Thymus (tissue), 11 donors: ENCODE measurements at regions not wholly inside any gene's neighbourhood (a gene's known extent, or its start where the extent isn't known, plus 50 kb on each side); places are given as distances from the start of the nearest gene placed in this dataset.

Experiments
- DNase-seq, 9 donors: peaks; one replicate each; pipeline ENCODE4 v3.0.0-alpha.2; 2013; ENCODE audit warnings: low spot score in 9 of 9, low read depth in 6 of 9, missing footprints in 1 of 9
- H3K27ac ChIP-seq, 2 donors: one replicate each; pipeline ENCODE4 v1.5.1; 2013; ENCODE audit warnings: control low read depth in 1 of 2, low read depth in 1 of 2, low read length in 1 of 2, mild to moderate bottlenecking in 1 of 2, moderate library complexity in 1 of 2
- H3K27me3 ChIP-seq, 2 donors: one replicate each; pipeline ENCODE4 v1.5.1; 2013; ENCODE audit warnings: low read length in 1 of 2; ENCODE audit not compliant: control insufficient read depth in 2 of 2, insufficient read depth in 1 of 2
- H3K36me3 ChIP-seq, 2 donors: one replicate each; pipeline ENCODE4 v1.5.1; 2013; ENCODE audit warnings: low read length in 1 of 2, mild to moderate bottlenecking in 1 of 2, moderate library complexity in 1 of 2; ENCODE audit not compliant: control insufficient read depth in 2 of 2, insufficient read depth in 2 of 2
- H3K4me1 ChIP-seq, 2 donors: one replicate each; pipeline ENCODE4 v1.5.1; 2013; ENCODE audit warnings: low read length in 2 of 2; ENCODE audit not compliant: control insufficient read depth in 2 of 2, insufficient read depth in 2 of 2
- H3K4me3 ChIP-seq, 2 donors: one replicate each; pipeline ENCODE4 v1.5.1; 2013; ENCODE audit warnings: low read length in 2 of 2, control low read depth in 1 of 2, mild to moderate bottlenecking in 1 of 2
- H3K9me3 ChIP-seq, 2 donors: one replicate each; pipeline ENCODE4 v1.5.1; 2013; ENCODE audit warnings: low read length in 1 of 2, mild to moderate bottlenecking in 1 of 2; ENCODE audit not compliant: control insufficient read depth in 2 of 2, insufficient read depth in 1 of 2
- WGBS: extraction: QIAGEN DNeasy Blood & Tissue Kit; methylation state at CpG from one replicate; pipeline ENCODE4 v1.1.7; 2013; 5-methylcytosine and 5-hydroxymethylcytosine counted together
- donor health status: healthy.

DNA sequence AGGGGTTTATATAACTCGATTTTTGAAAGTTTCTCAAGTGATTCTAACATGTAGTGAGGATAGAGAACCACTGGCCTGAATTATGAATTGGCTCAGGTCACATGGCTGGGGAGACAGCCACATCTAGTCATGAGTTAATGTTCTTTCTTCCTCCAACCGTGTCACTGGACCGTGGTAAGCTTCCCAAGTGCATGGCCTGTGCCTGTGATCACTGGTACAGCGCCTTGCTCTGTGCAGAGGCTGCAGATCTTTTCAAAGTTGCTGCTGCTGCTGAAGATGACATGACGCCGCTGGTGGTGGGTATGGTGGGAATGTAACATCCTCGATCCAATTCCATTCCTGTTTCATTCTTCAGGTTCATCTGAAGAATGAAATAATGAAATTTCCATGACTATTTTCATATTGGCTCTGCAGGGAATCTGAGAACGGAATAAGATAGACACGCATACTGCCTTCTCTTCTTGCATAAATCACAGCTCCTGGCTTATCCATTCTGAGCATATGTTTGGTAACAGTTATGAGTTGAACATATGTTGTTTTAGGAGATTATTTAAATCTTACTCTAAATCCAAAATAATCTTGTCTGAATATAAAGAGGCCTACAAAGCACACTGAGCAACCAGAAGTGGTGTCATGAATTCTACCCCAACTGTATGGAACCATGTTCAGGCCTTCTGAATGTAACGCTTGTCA is 100.5 kb upstream of the THSD7B start:
- Histone ChIP-seq H3K27me3 (no peaks in the 10 kb centered on the region), H3K9me3 (no peaks in the 10 kb centered on the region), H3K4me3 (no peak overlapping the region), H3K4me1 (no peaks in the 10 kb centered on the region), H3K36me3 (no peaks in the 10 kb centered on the region), H3K27ac (no peak overlapping the region)
- WGBS, result 87% methylated on average over 10 of the region's 10 CpGs
- DNase-seq, result no peak

DNA sequence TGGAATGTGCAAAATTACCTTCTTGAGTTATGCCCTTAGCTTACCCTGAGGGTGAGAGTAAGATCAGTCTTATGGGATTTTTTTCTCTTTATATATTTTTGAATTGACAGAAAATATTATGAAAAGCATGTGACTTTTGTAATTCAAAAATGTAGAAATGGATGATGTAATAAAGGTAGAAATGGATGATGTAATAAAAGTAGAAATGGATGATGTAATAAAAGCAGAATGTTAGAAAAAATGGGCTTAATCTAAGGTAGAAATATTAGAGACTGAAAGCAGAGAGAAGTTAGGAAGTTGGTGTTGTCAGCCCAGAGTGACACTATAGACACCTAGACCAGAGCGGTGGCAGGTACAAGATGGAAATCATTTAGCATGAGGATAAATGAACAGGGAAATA is 107.1 kb upstream of the THSD7B start:
- DNase-seq, result no peak
- Histone ChIP-seq H3K4me3 (no peak overlapping the region), H3K27ac (no peak overlapping the region), H3K27me3 (no peaks in the 10 kb centered on the region), H3K36me3 (no peaks in the 10 kb centered on the region), H3K4me1 (no peaks in the 10 kb centered on the region), H3K9me3 (no peaks in the 10 kb centered on the region)
- 96% methylated on average over 1 of the region's 1 CpG for WGBS

DNA sequence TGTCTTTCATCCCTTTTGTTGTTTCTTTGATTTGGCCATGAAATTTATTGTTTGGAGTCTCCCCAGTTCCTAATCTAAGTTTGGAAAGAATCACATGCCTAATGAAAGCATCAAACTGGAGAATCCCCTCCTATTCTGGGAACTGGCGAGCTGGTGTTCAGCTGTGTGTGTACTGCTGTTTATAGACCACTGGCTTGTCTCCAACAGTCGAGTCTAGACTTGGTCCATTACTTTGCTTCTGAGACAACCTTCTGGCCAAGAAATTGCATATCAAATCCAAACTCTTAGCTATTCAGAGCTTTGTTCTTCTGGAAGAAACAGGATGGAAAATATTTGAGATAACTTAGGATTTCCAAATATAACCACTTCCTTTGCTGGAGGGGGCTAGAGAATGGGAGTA is 111.5 kb upstream of the THSD7B start:
- H3K27me3 ChIP-seq, result no peaks in the 10 kb centered on the region
- peak overlapping the region in 1 of 2 donors; percentile 53 for H3K27ac ChIP-seq
- no peaks in the 10 kb centered on the region for H3K36me3 ChIP-seq
- H3K4me3 ChIP-seq, result no peak overlapping the region
- WGBS, result 73% methylated on average over 2 of the region's 2 CpGs
- no peaks in the 10 kb centered on the region for H3K9me3 ChIP-seq
- no peaks in the 10 kb centered on the region for H3K4me1 ChIP-seq
- DNase-seq, result peak in 4 of 9 donors; percentile 2 to 24 (median 6)

DNA sequence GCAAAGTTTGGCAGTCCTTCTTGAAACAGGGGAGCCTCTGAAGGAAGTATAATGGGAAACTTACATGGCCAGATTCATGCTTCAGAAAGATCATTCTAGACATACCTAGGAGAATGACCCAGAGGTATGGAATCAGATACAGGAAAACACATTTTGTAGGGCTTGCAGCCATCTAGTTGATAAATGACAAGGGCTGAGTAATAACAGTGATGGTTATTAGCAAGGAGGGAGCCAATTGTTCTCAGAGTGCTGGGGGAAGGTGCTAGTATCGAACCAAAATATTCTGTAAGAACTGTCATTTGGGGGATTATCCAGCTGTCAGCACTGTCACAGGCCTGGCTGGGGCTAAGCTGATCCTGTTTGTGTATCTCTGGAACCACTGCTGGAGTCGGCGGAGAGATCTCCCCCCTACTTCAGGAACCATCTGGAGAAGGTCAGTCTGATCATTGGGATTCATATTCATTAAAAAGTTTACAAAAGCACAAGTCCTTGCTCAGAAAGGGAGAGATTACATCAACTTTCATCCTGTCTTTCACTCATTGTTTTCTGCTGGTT is 113.8 kb upstream of the THSD7B start:
- 92% methylated on average over 3 of the region's 3 CpGs for WGBS
- no peak overlapping the region for H3K4me3 ChIP-seq
- H3K4me1 ChIP-seq, result no peaks in the 10 kb centered on the region
- H3K27ac ChIP-seq, result no peak overlapping the region
- H3K27me3 ChIP-seq, result no peaks in the 10 kb centered on the region
- no peaks in the 10 kb centered on the region for H3K36me3 ChIP-seq
- no peak for DNase-seq
- no peaks in the 10 kb centered on the region for H3K9me3 ChIP-seq

DNA sequence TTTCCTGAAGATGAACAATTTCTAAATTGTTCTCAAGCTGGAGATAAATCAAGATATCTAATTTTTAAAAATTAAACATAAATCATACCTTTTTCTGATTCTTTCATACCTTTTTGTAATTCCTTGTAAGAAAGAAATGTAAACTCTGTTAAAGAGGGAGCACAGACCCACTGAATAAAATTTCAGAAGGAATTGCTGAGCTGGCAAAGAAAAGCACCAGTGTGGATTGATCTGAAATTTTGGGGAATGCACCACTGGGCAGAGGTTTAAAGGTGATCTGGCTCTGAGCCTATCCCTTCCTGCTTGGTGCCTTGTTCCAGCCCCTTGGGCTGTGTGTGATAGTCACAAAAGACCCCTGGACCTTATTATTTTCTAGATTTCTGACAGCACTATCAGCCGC is 118.3 kb upstream of the THSD7B start:
- Histone ChIP-seq H3K4me1 (no peaks in the 10 kb centered on the region), H3K9me3 (no peaks in the 10 kb centered on the region), H3K27me3 (no peaks in the 10 kb centered on the region), H3K36me3 (no peaks in the 10 kb centered on the region), H3K27ac (no peak overlapping the region), H3K4me3 (no peak overlapping the region)
- WGBS, result 99% methylated on average over 1 of the region's 1 CpG
- DNase-seq, result no peak

DNA sequence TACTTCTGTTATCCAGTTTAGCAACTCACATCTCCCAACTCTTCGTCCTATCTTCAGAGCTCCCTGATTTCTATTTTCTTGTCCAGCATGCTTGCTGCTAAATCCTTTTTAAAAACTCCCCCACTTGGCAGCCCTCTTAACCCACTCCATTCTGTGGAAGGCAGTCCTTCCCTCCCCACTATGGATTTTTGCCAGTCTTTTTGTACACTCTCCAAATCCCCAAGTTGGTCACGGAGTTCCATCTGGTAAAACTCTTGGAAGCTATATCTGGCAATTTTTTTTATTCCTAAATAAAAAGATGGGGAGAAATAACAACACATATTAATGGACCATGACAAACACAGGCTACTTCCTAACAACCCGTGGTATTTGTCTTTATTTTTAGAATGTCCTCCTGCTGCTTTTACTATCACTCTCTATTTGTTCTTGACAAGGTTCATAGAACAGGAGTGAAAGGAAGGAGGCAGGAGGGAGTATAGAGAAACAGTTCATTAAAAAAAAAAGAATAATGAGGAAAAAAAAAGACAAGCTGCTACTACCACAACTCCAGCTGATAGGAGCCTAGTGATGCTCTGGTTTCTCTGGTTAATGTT is 120.0 kb upstream of the THSD7B start:
- DNase-seq, result no peak
- Histone ChIP-seq H3K9me3 (no peaks in the 10 kb centered on the region), H3K4me3 (no peak overlapping the region), H3K4me1 (no peaks in the 10 kb centered on the region), H3K27ac (no peak overlapping the region), H3K27me3 (no peaks in the 10 kb centered on the region), H3K36me3 (no peaks in the 10 kb centered on the region)
- WGBS, result 86% methylated on average over 3 of the region's 3 CpGs

DNA sequence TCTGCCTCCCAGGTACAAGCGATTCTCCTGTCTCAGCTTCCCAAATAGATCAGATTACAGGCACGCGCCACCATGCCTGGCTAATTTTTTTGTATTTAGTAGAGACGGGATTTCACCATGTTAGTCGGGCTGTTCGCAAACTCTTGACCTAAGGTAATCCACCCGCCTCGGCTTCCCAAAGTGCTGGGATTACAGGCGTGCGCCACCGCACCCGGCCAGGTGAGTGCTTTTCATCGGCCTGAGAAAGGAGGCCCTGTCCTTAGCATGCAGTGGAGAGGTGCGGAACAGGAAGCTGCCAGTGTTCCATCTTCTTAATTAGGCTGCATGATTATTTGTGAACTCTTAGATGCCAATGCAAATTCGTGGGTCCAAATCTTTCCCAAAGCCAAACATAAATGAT is 125.7 kb upstream of the THSD7B start:
- H3K27ac ChIP-seq, result no peak overlapping the region
- DNase-seq, result no peak
- H3K4me1 ChIP-seq, result no peaks in the 10 kb centered on the region
- 95% methylated on average over 15 of the region's 15 CpGs for WGBS
- H3K27me3 ChIP-seq, result no peaks in the 10 kb centered on the region
- H3K4me3 ChIP-seq, result no peak overlapping the region
- H3K9me3 ChIP-seq, result no peaks in the 10 kb centered on the region
- no peaks in the 10 kb centered on the region for H3K36me3 ChIP-seq

DNA sequence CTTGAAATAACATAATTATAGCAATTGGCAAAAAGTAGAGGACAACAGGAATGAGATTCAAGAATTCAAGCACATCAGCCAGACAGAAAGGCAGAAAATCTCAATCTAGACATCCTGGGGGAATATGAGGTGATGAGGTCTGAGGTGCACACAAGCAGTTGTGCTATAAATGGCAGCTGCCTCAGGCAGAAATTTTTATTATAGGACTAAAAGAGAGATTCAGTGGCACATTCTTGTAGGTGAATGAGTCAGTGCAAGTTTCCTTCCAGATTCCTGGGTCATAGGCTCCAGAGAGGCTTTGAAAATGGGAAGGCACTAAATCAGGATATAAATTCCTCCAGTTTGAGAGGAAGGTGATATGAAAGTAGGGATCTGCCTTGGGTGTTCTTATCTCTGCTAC is 127.2 kb upstream of the THSD7B start:
- H3K27ac ChIP-seq, result no peak overlapping the region

DNA sequence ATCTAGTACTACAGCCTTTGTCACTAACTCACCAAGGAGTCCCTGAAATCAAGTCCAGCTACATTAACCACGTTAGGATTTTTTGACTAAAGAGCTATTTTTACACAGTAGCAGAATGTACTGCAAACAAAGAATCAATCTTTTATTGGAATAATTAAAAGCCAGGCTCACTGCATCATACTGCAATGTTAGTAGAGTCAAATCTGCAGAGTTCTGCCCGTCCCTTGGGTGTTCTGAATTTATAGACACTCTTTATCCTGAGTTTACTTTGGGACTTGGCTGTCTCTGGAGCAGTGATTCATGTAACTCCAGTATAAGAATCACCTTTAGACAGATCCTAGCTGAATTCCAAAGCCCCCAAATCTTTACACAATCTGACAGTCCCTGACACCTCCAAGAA is 127.9 kb upstream of the THSD7B start:
- H3K27me3 ChIP-seq, result no peaks in the 10 kb centered on the region
- no peak overlapping the region for H3K4me3 ChIP-seq
- H3K36me3 ChIP-seq, result no peaks in the 10 kb centered on the region
- 60% methylated on average over 2 of the region's 2 CpGs for WGBS
- no peaks in the 10 kb centered on the region for H3K9me3 ChIP-seq
- H3K4me1 ChIP-seq, result no peaks in the 10 kb centered on the region
- no peak for DNase-seq
- no peak overlapping the region for H3K27ac ChIP-seq

More for the DNA sequence above, 127.2 kb upstream of the THSD7B start:
- Histone ChIP-seq H3K27me3 (no peaks in the 10 kb centered on the region), H3K9me3 (no peaks in the 10 kb centered on the region), H3K36me3 (no peaks in the 10 kb centered on the region), H3K4me1 (no peaks in the 10 kb centered on the region), H3K4me3 (no peak overlapping the region)
- DNase-seq, result no peak
